Astrocyte (in vitro differentiated cells and primary cell): ENCODE measurements at regions not wholly inside any gene's neighbourhood (a gene's known extent, or its start where the extent isn't known, plus 50 kb on each side); places are given as distances from the start of the nearest gene placed in this dataset.

Experiments used
- CTCF ChIP-seq: IDR thresholded peaks from 2 replicates; pipeline ENCODE4 v1.5.1; 2011; ENCODE audit warnings: low read depth, mild to moderate bottlenecking, inconsistent platforms, low read length, moderate library complexity; ENCODE audit not compliant: insufficient read depth
- EZH2 ChIP-seq: IDR thresholded peaks from 2 replicates; pipeline ENCODE4 v1.6.1; 2012; ENCODE audit warnings: mild to moderate bottlenecking, low read length, inconsistent platforms; ENCODE audit not compliant: insufficient read depth

- TF ChIP-seq CTCF (no peak), EZH2 (no peak)
Measured at GRCh38 chr17:63071797-63072196, 105.8 kb downstream of the TANC2 start.
